GM10266 (cell line): ENCODE measurements at regions not wholly inside any gene's neighbourhood (a gene's known extent, or its start where the extent isn't known, plus 50 kb on each side); places are given as distances from the start of the nearest gene placed in this dataset.

Experiments
- DNase-seq: peaks from one replicate; pipeline ENCODE4 v3.0.0; 2012; ENCODE audit errors: extremely low spot score
- CTCF ChIP-seq: IDR thresholded peaks from 2 replicates; pipeline ENCODE4 v1.5.1; 2012; ENCODE audit warnings: mild to moderate bottlenecking, low read depth; ENCODE audit not compliant: control insufficient read depth, insufficient read depth; ENCODE audit errors: missing control alignments

- no peak for DNase-seq
- no peak for TF ChIP-seq CTCF
Measured at GRCh38 chr1:95312181-95312580, 78.2 kb downstream of the RWDD3 start.

- no peak for DNase-seq
- no peak for TF ChIP-seq CTCF
Measured at GRCh38 chr1:95313527-95313926, 79.5 kb downstream of the RWDD3 start.

- no peak for TF ChIP-seq CTCF
- no peak for DNase-seq
Measured at GRCh38 chr1:95321531-95321930, 87.5 kb downstream of the RWDD3 start.

- no peak for TF ChIP-seq CTCF
- no peak for DNase-seq
Measured at GRCh38 chr1:95323123-95323522, 89.1 kb downstream of the RWDD3 start.

GRCh38 chr1:95325349-95325748 is 91.3 kb downstream of the RWDD3 start:
- no peak for TF ChIP-seq CTCF
- DNase-seq = no peak

GRCh38 chr1:95326023-95326422 is 92.0 kb downstream of the RWDD3 start:
- DNase-seq = no peak
- TF ChIP-seq CTCF = no peak

GRCh38 chr1:95332754-95333153 is 98.7 kb downstream of the RWDD3 start:
- no peak for DNase-seq
- TF ChIP-seq CTCF = no peak
